ENCODE measurements at regions not wholly inside any gene's neighbourhood (a gene's known extent, or its start where the extent isn't known, plus 50 kb on each side); places are given as distances from the start of the nearest gene placed in this dataset.

GRCh38 chr6:44569131-44569530 is 181.6 kb downstream of the CDC5L start:
- H3K9me3 ChIP-seq, result no peaks in the 10 kb centered on the region
- H3K27ac ChIP-seq, result no peak overlapping the region
- no peak for DNase-seq
- peaks cover 0 to 10% (median 0%) of the 10 kb centered on the region in 4 donors for H3K4me1 ChIP-seq
- TF ChIP-seq CTCF (IDR thresholded peaks at IDR 0.05) (no peak), POLR2A (IDR thresholded peaks at IDR 0.05) (no peak)
- no peak overlapping the region for H3K4me3 ChIP-seq
- no peaks in the 10 kb centered on the region for H3K27me3 ChIP-seq
- no peaks in the 10 kb centered on the region for H3K36me3 ChIP-seq

GRCh38 chr6:44569931-44570385 is 182.5 kb downstream of the CDC5L start:
- Histone ChIP-seq H3K4me3 (no peak overlapping the region), H3K9me3 (no peaks in the 10 kb centered on the region), H3K36me3 (no peaks in the 10 kb centered on the region), H3K27me3 (no peaks in the 10 kb centered on the region), H3K27ac (peak overlapping the region in 1 of 4 donors; percentile 42), H3K4me1 (peaks cover 0 to 10% (median 0%) of the 10 kb centered on the region in 4 donors)
- no peak for TF ChIP-seq POLR2A (IDR thresholded peaks at IDR 0.05)
- no peak for TF ChIP-seq CTCF (IDR thresholded peaks at IDR 0.05)
- DNase-seq, result peak in 1 of 3 donors; percentile 54

- H3K36me3 ChIP-seq, result no peaks in the 10 kb centered on the region
- H3K9me3 ChIP-seq, result no peaks in the 10 kb centered on the region
- H3K27ac ChIP-seq, result no peak overlapping the region
- no peak for DNase-seq
- no peak overlapping the region for H3K4me3 ChIP-seq
- no peaks in the 10 kb centered on the region for H3K27me3 ChIP-seq
- peaks cover 0 to 10% (median 0%) of the 10 kb centered on the region in 4 donors for H3K4me1 ChIP-seq
- TF ChIP-seq POLR2A (IDR thresholded peaks at IDR 0.05) (no peak), CTCF (IDR thresholded peaks at IDR 0.05) (no peak)
These were observed 184.0 kb downstream of the CDC5L start for GRCh38 chr6:44571510-44571909.

- no peaks in the 10 kb centered on the region for H3K36me3 ChIP-seq
- H3K9me3 ChIP-seq, result no peaks in the 10 kb centered on the region
- H3K4me3 ChIP-seq, result no peak overlapping the region
- no peak overlapping the region for H3K27ac ChIP-seq
- no peak for DNase-seq
- TF ChIP-seq CTCF (IDR thresholded peaks at IDR 0.05), result no peak
- no peak for TF ChIP-seq POLR2A (IDR thresholded peaks at IDR 0.05)
- peaks cover 0 to 10% (median 0%) of the 10 kb centered on the region in 4 donors for H3K4me1 ChIP-seq
- no peaks in the 10 kb centered on the region for H3K27me3 ChIP-seq
These were observed 184.8 kb downstream of the CDC5L start for GRCh38 chr6:44572346-44572745.

- Histone ChIP-seq H3K36me3 (no peaks in the 10 kb centered on the region), H3K9me3 (no peaks in the 10 kb centered on the region), H3K27me3 (no peaks in the 10 kb centered on the region), H3K4me1 (no peaks in the 10 kb centered on the region), H3K27ac (no peak overlapping the region), H3K4me3 (no peak overlapping the region)
- no peak for DNase-seq
- no peak for TF ChIP-seq POLR2A (IDR thresholded peaks at IDR 0.05)
- TF ChIP-seq CTCF (IDR thresholded peaks at IDR 0.05), result no peak
These were observed 188.1 kb downstream of the CDC5L start for GRCh38 chr6:44575644-44576043.

GRCh38 chr6:44576132-44576631 is 188.7 kb downstream of the CDC5L start:
- H3K9me3 ChIP-seq, result no peaks in the 10 kb centered on the region
- H3K4me3 ChIP-seq, result no peak overlapping the region
- H3K4me1 ChIP-seq, result no peaks in the 10 kb centered on the region
- H3K36me3 ChIP-seq, result no peaks in the 10 kb centered on the region
- H3K27ac ChIP-seq, result no peak overlapping the region
- no peak for DNase-seq
- TF ChIP-seq POLR2A (IDR thresholded peaks at IDR 0.05) (no peak), CTCF (IDR thresholded peaks at IDR 0.05) (no peak)
- no peaks in the 10 kb centered on the region for H3K27me3 ChIP-seq

All from Peyer's patch (tissue), 4 donors.